ENCODE measurements at regions not wholly inside any gene's neighbourhood (a gene's known extent, or its start where the extent isn't known, plus 50 kb on each side); places are given as distances from the start of the nearest gene placed in this dataset.

DNA sequence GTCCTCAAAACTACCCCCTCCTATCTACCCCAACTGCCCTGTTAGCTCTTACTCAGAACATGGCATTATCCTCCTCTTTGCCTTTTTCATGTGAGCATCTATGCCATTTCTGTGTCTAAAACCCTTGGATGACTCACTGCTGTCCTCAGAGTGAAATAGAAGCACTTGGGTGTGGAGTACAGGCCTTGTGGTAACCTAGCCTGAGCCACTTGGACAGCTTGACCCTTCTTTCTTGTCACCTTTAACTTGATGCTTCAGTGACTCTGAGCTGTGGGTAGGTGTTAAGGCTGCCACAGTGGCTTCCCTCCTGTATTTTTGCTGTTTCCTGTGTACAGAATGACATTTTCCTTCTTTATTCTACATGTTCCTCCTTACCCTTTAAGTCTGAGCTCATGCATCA is 391.4 kb downstream of the SH3GL2 start:
- DNase-seq (ENCODE audit: low spot score): no peak

DNA sequence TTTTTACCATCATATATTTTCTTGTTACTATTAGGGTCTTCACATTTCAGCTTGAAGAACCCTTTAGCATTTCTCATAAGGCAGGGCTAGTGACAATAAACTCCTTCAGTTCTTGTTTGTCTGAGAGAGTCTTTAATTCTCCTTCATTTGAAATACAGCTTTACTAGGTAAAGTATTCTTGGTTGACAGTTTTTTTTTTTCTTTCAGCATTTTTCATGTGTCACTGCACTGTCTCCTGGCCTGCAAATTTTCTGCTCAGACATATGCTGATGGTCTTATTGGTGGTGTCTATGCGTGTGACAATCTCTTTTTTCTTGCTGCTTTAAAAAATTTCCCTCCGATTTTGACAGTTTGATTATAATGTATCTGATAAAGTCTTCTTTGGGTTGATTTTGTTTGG is 399.9 kb downstream of the SH3GL2 start:
- no peak for DNase-seq (ENCODE audit: low spot score)

DNA sequence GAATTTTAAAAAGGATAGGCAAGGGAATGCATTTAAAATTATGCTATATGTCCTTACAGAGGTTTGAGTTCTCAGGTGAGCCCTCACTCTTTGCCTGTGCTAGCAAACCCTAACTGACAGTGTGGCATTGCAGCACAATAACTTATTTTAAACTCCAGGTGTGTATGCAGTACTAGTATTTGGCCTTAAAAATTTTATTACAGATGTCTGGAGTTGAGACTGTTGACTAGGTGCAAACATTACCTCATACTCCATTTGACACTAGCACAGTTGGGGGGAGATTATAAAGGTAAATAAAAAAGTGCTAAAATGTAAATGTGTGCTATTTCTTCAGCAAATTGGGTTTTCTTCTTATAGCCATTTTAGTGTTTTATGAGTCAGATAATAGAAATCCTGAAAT is 407.7 kb downstream of the SH3GL2 start:
- no peak for DNase-seq (ENCODE audit: low spot score)

DNA sequence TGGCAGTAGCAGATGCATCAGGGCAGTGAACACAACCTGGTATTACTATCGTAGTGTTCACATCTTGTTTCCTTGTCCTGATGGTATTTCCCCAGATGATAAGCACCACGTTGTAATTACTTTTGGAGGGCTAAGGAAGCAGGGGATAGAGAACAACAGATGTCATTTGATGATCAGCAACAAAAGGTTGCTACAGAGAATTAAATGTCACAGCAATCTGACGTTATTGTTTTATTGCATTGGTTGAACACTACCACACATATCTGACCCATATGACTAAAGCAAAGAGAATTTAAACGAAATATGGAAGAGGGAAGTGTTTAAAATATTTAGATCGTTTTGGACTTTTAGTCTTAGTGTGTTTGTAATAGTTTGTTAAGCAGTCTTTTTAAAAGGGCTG is 408.3 kb downstream of the SH3GL2 start:
- DNase-seq (ENCODE audit: low spot score): no peak

DNA sequence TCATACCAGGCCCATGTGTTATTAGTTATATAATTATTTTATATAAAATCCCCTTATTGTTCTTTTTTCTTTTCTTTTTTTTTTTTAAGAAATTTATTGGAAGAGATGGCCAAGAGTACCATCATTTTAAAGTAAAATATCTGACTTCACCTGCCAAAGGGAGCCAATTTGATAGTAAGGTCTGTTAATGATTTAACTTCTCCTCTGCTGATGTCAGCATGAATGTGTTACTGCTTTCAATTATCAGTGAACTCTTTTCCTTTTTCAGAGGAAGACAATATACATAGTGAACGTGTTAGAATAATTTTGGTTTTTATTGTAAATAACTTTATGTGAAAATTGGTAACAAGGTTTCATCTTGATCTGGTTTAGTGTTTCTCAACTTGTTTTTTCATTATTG is 409.6 kb downstream of the SH3GL2 start:
- no peak for DNase-seq (ENCODE audit: low spot score)

DNA sequence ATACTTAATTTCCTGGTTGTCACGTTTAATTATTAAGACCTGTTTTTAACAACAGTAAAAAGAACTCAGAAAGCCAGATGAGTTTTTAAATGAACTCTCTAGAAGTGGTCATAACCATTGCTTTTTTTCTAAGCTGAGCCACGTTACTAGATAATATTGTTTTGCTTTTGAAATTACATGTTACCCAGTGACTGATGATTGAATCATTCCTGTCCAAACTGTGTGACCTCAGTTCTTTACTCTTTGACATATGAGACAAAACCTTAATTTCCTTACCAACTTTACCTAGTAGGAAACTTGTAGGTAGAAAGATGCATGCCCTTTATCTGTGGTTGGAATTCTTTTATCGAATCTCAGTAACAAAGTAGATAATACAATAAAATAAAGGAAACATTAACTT is 411.7 kb downstream of the SH3GL2 start:
- DNase-seq (ENCODE audit: low spot score): no peak

DNA sequence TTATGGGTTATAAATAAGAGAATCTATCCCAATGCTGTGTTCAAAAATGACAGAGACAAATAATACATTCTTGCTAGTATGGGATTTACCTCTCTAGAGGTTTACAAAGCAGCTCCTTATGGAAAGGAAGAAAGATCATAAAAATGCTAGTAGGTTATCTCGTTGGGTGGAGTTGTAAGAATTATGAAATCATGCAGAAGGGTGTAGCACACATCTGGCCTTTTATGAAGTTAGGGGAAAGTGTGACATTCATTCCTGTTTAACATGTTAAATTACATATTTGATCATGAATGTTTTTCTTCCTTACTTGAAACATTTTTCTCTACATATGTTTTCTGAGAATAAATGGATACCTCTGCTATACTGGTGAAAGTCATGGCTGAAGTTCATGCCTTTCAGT is 414.2 kb downstream of the SH3GL2 start:
- DNase-seq (ENCODE audit: low spot score): no peak

DNA sequence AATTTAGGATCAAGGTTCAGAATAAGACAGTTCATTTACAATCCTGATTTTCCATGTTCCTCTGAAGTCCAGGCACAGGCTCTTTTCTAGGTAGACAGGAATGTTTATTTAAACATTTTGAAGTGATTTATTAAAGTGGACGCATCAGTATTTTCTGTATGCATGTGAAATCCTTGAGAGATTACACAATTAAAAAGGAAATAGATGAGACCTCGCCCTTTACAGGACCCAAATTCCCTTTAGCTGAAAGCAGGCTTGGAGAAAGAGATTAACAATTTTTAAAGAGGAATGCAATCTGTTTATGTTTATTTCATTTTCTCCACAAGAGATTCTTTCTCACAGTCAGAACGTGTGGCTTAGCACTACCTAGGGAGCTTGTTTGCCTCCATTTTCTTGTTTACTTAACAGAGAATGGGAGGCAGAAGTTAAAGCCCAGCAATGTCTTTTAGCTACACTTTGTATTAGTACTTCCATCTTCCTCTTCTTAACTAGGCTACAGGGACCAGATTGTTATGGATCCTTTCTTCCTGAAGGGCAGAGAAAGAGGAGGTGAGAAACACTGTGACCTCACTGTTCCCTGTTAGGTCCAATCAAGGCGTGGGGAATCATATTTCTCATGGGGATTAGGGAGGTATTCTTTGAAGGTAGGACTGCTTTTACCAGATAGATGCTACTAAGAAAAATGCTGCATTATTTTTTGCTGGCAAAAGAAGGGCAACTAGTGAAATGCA is 416.0 kb downstream of the SH3GL2 start:
- DNase-seq (ENCODE audit: low spot score): no peak

DNA sequence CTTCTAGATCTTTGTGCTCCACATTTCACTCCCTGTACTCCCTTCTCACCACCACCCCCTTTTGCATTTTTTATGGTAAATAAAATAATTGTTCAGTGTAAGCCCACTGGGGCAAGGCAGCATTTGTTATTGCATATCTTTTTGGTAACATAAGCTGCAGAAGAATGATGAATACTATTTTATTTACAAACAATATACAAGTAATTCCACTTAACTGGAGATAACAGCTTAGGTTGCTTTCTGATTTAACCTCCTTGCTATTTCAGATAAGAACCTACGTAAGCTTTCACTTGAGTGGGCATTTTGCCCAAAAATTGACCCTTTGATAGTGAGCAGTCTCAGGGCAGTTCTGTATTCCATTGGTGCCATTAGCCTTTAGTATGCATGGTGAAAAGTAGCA is 417.9 kb downstream of the SH3GL2 start:
- no peak for DNase-seq (ENCODE audit: low spot score)

DNA sequence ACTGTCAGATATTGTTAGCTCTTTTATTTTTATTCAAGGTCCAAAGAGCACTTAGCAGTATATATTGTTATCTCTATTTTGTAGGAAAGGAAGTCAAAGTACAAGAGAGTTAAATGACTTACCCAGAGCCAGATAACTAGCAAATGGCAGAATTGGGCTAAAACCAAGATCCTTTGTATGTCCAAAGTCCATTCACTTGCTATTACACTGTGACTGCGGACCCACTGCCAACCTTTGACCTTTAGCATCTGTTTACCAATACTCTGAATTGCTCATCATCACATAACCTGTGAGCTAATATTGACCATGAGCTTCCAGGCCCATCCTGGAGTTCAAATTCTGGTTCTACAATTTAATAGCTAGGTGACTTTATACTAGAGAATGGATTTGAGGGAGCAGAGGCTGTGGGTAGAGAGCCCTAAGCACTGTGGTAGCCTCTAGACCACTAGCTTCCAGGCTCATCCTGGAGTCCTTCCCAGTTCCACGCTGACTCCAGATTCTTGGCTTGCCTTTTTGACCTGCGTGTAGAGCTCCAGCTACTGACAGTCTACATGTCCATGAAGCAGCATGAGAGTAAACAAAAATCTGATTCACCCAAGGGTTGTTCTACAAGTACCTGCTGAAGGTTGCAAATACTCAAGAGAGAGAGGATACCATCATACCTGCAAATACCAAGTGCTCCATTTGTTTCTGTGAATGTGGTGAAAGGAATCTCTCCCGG is 424.0 kb downstream of the SH3GL2 start:
- DNase-seq (ENCODE audit: low spot score): no peak

DNA sequence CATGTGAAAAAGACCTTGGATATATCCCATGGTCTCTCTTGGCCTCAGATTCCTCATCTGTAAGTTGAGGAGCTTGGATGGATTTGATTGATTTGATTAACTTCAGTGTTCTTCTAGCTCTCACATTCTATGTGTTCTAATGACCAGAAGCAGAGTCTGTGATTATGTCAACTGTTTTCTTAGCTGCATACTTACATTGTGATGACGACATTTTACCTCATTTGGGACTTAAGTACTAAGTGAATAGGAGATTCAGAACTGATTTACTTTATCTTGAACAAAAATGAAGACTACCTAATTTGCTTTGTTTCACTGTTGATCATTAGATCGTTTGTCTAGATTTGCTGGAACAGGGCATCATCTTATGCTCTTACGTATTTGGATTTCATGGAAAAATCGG is 427.7 kb downstream of the SH3GL2 start:
- no peak for DNase-seq (ENCODE audit: low spot score)

DNA sequence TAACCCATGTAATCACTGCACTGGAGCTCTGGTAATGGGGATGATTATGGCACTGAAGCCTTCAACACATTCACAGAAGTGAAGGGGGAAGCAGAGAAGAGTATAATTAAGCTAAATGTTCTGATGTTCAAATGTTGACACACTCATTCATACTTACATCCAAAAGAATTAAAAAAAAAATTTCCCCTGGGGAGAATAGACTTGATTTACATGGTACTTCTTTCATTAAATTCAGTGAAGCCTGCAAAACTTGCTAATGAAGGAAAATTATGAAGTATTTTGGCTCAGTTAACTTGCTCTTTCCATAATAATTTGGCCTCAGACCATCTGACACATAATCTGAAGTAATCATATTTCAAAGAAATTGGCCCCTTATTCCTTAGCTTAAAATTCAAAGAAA is 428.8 kb downstream of the SH3GL2 start:
- no peak for DNase-seq (ENCODE audit: low spot score)

DNA sequence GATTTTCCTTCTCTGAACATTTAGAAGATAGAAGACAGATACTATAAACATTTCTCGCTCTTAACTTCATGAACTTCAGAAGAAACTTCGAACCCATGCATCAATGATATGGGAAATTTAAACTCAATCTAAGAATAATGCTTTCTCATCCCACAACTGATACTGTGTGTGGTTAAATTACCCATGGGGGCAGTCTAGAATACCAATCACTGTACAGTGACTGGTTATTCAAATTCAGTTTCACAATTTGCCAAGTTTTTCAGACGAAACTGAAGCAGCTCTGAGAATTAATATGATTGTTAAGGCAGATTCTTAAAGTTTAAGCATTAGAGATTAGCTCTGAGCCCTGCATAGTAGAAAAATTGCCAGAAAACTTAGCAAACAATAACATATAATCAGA is 431.0 kb downstream of the SH3GL2 start:
- DNase-seq (ENCODE audit: low spot score): no peak

DNA sequence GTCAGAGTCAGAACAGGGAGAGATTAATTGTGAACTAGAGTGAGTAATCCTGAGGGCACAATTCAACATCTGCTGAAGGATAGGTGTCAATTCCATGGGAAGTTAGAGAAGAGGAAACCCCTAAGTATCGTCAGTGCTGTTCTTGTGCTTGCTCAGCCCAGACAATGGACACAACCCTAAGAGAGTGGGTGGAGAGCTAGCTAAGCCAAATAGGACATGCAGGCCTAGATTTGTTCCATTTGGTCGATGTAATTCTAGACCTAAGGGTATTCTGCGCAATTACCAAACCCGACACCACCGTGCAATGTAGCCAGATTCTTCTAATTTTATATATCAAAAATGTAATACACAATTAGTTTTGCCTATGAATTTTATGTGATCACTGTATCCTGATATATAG is 431.6 kb downstream of the SH3GL2 start:
- no peak for DNase-seq (ENCODE audit: low spot score)

DNA sequence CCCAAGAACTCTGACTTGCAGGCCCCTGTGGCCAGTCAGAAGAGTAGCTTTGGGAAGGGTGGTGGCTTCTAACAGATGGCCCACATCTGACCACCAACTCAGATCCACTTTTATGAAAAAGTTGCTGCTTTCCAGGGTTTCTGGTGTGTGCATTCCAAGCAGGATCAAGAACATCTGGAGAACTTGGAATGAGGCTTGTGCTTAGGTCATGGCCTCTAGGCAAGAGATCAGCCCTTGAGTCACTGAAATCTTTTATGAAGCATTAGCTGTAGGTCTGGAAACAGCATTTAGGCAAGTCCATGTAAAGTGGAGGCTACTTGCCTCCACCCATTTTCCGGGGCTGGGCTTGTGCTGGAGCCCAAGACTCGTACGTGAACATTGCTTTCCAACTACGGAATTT is 433.3 kb downstream of the SH3GL2 start:
- DNase-seq (ENCODE audit: low spot score): no peak

DNA sequence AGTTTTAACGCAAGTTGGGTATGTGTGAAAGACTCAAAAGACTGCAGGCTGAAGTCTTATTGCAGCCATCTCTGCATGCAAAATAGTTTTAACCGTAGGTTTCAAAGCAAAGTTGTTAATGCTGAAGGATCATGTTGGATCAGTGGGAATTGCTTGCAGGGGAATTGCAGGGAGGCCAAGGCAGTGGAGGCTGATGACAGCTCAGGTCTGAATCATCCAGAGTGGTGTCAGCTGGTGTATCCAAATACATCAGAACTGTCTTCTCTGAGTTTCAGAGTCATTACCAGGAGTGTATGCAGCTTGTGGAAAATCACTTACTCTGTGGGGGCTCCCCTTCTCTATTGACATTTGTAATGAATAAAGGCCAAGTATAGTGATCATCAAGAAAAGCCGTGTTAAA is 435.7 kb downstream of the SH3GL2 start:
- DNase-seq (ENCODE audit: low spot score): no peak

DNA sequence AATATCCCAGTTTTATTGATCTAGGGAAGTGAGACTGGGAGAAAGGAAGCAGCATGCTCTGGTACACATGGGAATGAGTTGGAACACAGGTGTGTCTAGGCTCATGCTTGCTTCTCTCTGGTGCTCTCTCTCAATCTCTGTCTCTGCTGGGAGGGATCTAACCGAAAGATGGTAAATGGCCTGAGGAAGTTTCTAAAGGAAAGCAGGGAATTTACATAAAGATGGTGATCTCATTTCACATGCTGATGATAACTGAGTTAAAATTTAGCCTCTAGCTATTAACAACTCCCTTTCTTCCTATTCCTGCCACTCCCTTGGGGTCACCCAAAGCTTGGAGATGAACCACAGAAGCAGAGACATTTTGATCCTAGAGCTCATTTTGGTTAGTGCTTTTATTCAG is 436.2 kb downstream of the SH3GL2 start:
- DNase-seq (ENCODE audit: low spot score): no peak

DNA sequence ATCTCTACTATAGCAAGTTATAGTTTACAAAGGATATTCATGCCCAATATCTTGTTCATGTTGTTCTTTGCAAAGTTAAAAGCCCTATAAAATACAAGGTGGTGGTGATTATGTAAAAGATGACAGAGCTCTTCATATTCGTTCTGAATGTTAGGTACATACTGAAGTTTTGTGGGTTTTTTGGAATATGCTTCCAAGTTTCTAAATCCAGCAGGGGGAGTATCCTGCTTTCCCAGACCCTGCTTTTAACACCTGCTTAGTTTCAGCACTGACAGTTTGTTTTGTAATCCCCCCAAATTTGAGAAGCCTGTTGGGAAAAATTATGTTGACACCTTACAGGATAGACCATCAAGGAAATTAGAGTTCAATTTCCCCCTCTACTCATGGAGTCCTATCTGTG is 438.3 kb downstream of the SH3GL2 start:
- no peak for DNase-seq (ENCODE audit: low spot score)

DNA sequence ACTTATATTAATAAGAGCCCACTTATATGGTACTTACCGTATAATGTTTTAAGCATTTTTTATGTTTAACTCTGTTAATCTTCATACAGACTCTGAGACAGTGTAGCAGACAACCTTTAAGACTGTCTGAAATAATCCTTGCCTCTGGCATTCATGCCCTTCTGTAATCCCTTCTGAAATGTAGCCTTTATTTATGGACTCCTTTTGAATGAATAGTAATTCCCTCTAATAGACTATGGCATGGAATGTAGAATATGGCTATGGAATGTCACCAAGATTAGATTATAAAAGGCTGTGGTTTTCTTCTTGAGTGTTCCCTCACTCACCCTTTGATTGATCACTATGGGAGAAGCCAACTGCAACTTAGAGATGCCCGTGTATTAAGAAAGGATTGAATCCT is 439.4 kb downstream of the SH3GL2 start:
- DNase-seq (ENCODE audit: low spot score): no peak

DNA sequence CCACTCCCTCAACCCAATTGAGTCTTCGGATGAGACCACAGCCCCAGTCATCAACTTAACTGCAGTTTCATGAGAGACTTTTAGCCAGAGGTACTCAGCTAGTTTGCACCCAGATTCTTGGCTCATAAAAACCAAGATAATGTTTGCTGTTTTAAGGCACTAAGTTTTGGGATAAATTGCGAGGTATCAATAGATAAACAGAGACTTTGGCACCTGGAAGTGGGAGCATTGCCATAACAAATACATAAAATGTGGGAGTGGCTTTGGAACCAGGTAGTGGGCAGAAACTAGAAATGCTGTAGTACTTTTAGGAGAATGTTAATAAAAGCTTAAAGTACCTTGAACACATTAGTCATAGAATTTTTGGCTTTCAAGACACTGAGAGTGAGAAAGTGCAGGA is 439.8 kb downstream of the SH3GL2 start:
- no peak for DNase-seq (ENCODE audit: low spot score)

DNA sequence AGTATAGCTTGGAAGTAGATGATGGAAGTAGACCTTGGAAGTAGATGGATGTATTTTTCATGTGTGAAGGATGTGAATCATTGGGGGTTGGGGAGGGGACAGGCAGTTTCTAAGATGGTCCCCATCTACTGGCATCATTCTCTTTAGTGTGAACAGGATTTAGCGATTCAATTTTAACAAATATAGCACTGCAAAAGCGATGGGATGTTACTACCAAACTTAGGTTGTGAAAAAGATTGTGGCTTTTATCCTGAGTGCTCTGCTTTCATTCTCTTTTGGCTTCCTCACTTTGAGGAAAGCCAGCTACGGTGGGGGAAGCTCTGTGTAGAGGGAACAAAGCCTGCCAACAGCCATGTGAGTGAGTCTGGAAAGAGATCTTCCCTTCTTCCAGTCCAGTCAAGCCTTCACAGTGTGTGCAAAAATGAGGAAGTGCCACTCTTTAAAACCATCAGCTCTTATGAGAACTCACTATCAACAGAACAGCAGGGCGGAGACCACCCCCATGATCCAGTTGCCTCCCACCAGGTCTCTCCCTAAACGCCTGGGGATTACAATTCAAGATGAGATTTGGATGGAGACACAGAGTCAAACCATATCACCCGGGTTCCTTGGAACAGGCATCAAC is 441.4 kb downstream of the SH3GL2 start:
- no peak for DNase-seq (ENCODE audit: low spot score)

DNA sequence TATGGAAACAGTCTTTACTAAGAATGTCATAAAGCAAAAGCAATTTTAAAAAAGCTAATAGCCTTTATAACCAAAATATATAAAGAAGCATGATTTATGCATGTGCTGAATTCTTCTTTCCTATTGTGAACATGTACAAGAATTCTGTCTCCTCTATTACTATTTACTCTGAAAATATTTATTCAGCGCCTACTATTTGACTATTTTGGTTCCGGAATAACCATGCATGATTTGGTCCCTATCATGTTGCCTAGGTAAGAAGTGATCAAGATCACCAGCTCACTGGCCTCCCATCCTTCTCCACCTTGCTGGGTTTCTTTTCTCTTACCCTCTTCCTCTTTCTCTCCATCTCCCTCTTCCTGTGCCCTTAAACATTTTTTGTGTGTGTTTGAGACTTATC is 443.8 kb downstream of the SH3GL2 start:
- DNase-seq (ENCODE audit: low spot score): no peak

DNA sequence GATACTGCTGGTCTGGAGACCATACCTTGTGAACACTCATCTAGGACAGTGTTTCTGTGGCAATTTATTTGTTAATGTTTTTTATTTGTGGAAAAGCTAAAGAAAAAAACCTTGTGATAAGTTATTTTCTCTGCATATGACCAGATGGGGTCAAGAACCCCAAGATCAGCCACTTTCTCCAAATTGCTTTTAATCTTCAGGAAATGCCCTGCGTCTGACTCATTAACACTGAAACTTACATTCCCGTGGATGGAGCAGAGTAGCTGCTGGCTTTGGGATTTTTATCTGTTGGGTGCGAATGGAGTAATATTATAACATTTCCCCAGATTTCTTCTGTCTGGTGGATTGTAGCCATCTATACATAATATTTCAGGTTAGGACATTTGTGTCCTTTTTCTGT is 444.5 kb downstream of the SH3GL2 start:
- DNase-seq (ENCODE audit: low spot score): no peak

DNA sequence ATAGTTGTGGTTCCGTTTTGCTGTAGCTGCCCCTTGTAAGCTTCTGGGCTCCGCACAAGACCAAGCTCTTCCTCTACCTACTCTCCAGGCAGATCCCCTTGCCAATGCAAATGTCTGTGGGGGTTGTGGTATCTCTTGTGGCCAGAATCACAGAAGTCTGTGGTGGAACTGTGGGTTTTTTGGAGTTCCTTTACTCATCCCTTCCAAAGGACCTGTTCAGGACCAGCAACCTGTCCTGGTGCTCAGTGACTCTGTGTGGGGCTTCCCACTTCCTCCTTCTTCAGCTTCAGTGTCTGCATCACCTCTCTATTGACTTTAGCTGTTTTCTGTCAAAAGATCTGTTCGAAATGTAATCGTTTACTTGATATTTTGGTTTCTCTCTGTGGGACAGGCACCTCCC is 441.3 kb upstream of the ADAMTSL1 start:
- DNase-seq (ENCODE audit: low spot score): no peak
